DND-41 (cell line): ENCODE measurements at regions not wholly inside any gene's neighbourhood (a gene's known extent, or its start where the extent isn't known, plus 50 kb on each side); places are given as distances from the start of the nearest gene placed in this dataset.
"Not testable (repeated sequence)": the region's sequence is repeated elsewhere in the genome, so short reads cannot be mapped to it uniquely, and the experiment has no call there.

Experiments used
- ATAC-seq: fragments of 200-7000 bp; cut with Tn5 transposase; 3 replicates; pipeline ENCODE4 v1.9.1; 2021; ENCODE audit warnings: low read depth; ENCODE audit not compliant: insufficient read depth
- DNase-seq: peaks from one replicate; pipeline ENCODE4 v3.0.0-alpha.2; 2020
- H2AFZ ChIP-seq: 2 replicates; pipeline ENCODE4 v1.6.0; 2012; ENCODE audit warnings: low read depth, low read length
- H3K27ac ChIP-seq: 2 replicates; pipeline ENCODE4 v1.5.1; 2012; ENCODE audit warnings: low read length, inconsistent platforms
- H3K27me3 ChIP-seq: fragments of 200-600 bp; sonication (generic); 2 replicates; pipeline ENCODE4 v1.6.0; 2012; ENCODE audit warnings: low read length, mild to moderate bottlenecking, inconsistent platforms; ENCODE audit not compliant: insufficient read depth, poor library complexity
- H3K36me3 ChIP-seq: 2 replicates; pipeline ENCODE4 v1.5.1; 2012; ENCODE audit warnings: low read length, inconsistent platforms; ENCODE audit not compliant: insufficient read depth
- H3K4me1 ChIP-seq: 2 replicates; pipeline ENCODE4 v1.5.1; 2012; ENCODE audit warnings: mild to moderate bottlenecking, low read length; ENCODE audit not compliant: insufficient read depth
- H3K4me2 ChIP-seq: 2 replicates; pipeline ENCODE4 v1.6.0; 2012; ENCODE audit warnings: mild to moderate bottlenecking, moderate library complexity, low read length, inconsistent platforms; ENCODE audit not compliant: insufficient read depth
- H3K4me3 ChIP-seq, 2 experiments: fragments of 200-600 bp in 1 of 2; shearing (Covaris generic) in 1 of 2; 2 replicates each; pipeline ENCODE4 v1.5.1; 2012 to 2016; ENCODE audit warnings: inconsistent platforms in 2 of 2, low read length in 2 of 2, mild to moderate bottlenecking in 2 of 2, low read depth in 1 of 2, moderate library complexity in 1 of 2
- H3K79me2 ChIP-seq: 2 replicates; pipeline ENCODE4 v1.6.0; 2012; ENCODE audit warnings: low read length, inconsistent platforms; ENCODE audit not compliant: insufficient read depth
- H3K9ac ChIP-seq: 2 replicates; pipeline ENCODE4 v1.6.0; 2012; ENCODE audit warnings: low read depth, mild to moderate bottlenecking, inconsistent platforms, low read length, moderate library complexity
- H3K9me3 ChIP-seq: 2 replicates; pipeline ENCODE4 v1.5.1; 2012; ENCODE audit warnings: low read length, moderate library complexity, mild to moderate bottlenecking, inconsistent platforms; ENCODE audit not compliant: insufficient read depth, severe bottlenecking
- H4K20me1 ChIP-seq: 2 replicates; pipeline ENCODE4 v1.6.0; 2012; ENCODE audit warnings: low read length; ENCODE audit not compliant: insufficient read depth
- CTCF ChIP-seq: IDR thresholded peaks from 2 replicates; pipeline ENCODE4 v1.5.1; 2012; ENCODE audit warnings: borderline replicate concordance, low read length, moderate library complexity, mild to moderate bottlenecking; ENCODE audit not compliant: poor library complexity, severe bottlenecking; ENCODE audit errors: extremely low read depth
- EZH2 ChIP-seq: IDR thresholded peaks from 3 replicates; pipeline ENCODE4 v1.6.1; 2012; ENCODE audit warnings: borderline replicate concordance, low read depth, mild to moderate bottlenecking, moderate library complexity, low read length, inconsistent platforms; ENCODE audit not compliant: severe bottlenecking

GRCh38 chr2:88396209-88396608 lies 56.3 kb downstream of the FOXI3 start:
- TF ChIP-seq EZH2 (no peak), CTCF (no peak)
- ATAC-seq (no peak), DNase-seq (no peak)
- Histone ChIP-seq H3K4me2 (no peak overlapping the region), H3K4me3 (no peak overlapping the region), H3K27ac (no peak overlapping the region), H3K27me3 (no peaks in the 10 kb centered on the region), H3K36me3 (no peaks in the 10 kb centered on the region), H3K9ac (no peak overlapping the region), H2AFZ (no peak overlapping the region), H4K20me1 (no peaks in the 10 kb centered on the region), H3K4me1 (no peaks in the 10 kb centered on the region), H3K9me3 (no peaks in the 10 kb centered on the region), H3K79me2 (no peaks in the 10 kb centered on the region)

GRCh38 chr2:88377641-88377991 lies 74.9 kb downstream of the FOXI3 start:
- TF ChIP-seq CTCF: no peak
- no peak for TF ChIP-seq EZH2
- DNase-seq (no peak), ATAC-seq (no peak)
- no peaks in the 10 kb centered on the region for H3K79me2 ChIP-seq
- no peaks in the 10 kb centered on the region for H3K36me3 ChIP-seq
- no peaks in the 10 kb centered on the region for H3K4me1 ChIP-seq
- H3K4me3 ChIP-seq: no peak overlapping the region
- H2AFZ ChIP-seq: no peak overlapping the region
- H3K27me3 ChIP-seq: no peaks in the 10 kb centered on the region
- no peak overlapping the region for H3K9ac ChIP-seq
- no peaks in the 10 kb centered on the region for H4K20me1 ChIP-seq
- H3K27ac ChIP-seq: no peak overlapping the region
- no peaks in the 10 kb centered on the region for H3K9me3 ChIP-seq
- H3K4me2 ChIP-seq: no peak overlapping the region

- Histone ChIP-seq H3K4me1 (no peaks in the 10 kb centered on the region), H2AFZ (no peak overlapping the region)
Measured at GRCh38 chr2:88372042-88372441, 80.5 kb downstream of the FOXI3 start.

GRCh38 chr2:88365408-88365807 lies 87.1 kb downstream of the FOXI3 start:
- H3K79me2 ChIP-seq, H3K27ac ChIP-seq, H4K20me1 ChIP-seq, H3K36me3 ChIP-seq, ATAC-seq, H3K4me3 ChIP-seq, H3K27me3 ChIP-seq, H3K4me1 ChIP-seq, H3K4me2 ChIP-seq, H3K9me3 ChIP-seq, H3K9ac ChIP-seq: not testable (repeated sequence)
- peak; percentile 5 for DNase-seq
- peak overlapping the region; percentile 24 for H2AFZ ChIP-seq

More at GRCh38 chr2:88372042-88372441, 80.5 kb downstream of the FOXI3 start:
- no peaks in the 10 kb centered on the region for H3K9me3 ChIP-seq
- ATAC-seq (no peak), DNase-seq (no peak)
- no peaks in the 10 kb centered on the region for H3K27me3 ChIP-seq
- H3K79me2 ChIP-seq: no peaks in the 10 kb centered on the region
- no peak overlapping the region for H3K9ac ChIP-seq
- no peak for TF ChIP-seq CTCF
- TF ChIP-seq EZH2: no peak
- no peaks in the 10 kb centered on the region for H4K20me1 ChIP-seq
- no peaks in the 10 kb centered on the region for H3K36me3 ChIP-seq
- H3K4me2 ChIP-seq: no peak overlapping the region
- H3K4me3 ChIP-seq: no peak overlapping the region
- H3K27ac ChIP-seq: no peak overlapping the region
